Choroid plexus epithelial cell (primary cell): ENCODE measurements at regions not wholly inside any gene's neighbourhood (a gene's known extent, or its start where the extent isn't known, plus 50 kb on each side); places are given as distances from the start of the nearest gene placed in this dataset.

Experiments used
- DNase-seq: peaks from one replicate; pipeline ENCODE4 v3.0.0-alpha.2; 2010; ENCODE audit warnings: low read depth
- H3K4me3 ChIP-seq: 2 replicates; pipeline ENCODE4 v1.5.1; 2011; ENCODE audit warnings: low read depth, mild to moderate bottlenecking, control low read depth, low read length, moderate library complexity
- CTCF ChIP-seq: conservative IDR thresholded peaks from 2 replicates; pipeline ENCODE4 v1.5.1; 2011; ENCODE audit warnings: low read depth, mild to moderate bottlenecking, control low read depth, inconsistent platforms, low read length, moderate library complexity

- no peak overlapping the region for H3K4me3 ChIP-seq
- DNase-seq, result no peak
- TF ChIP-seq CTCF, result no peak
These were observed 100.2 kb downstream of the FGF9 start for GRCh38 chr13:21771075-21771474.

- TF ChIP-seq CTCF, result no peak
- no peak for DNase-seq
- no peak overlapping the region for H3K4me3 ChIP-seq
These were observed 106.3 kb downstream of the FGF9 start for GRCh38 chr13:21777166-21777565.

- H3K4me3 ChIP-seq, result no peak overlapping the region
- DNase-seq, result no peak
- TF ChIP-seq CTCF, result no peak
These were observed 106.9 kb downstream of the FGF9 start for GRCh38 chr13:21777813-21778212.

GRCh38 chr13:21782736-21783135, 111.9 kb downstream of the FGF9 start:
- no peak overlapping the region for H3K4me3 ChIP-seq
- no peak for TF ChIP-seq CTCF
- no peak for DNase-seq

- no peak overlapping the region for H3K4me3 ChIP-seq
- DNase-seq, result no peak
These were observed 115.1 kb downstream of the FGF9 start for GRCh38 chr13:21785990-21786389.

GRCh38 chr13:21796066-21796465, 125.2 kb downstream of the FGF9 start:
- TF ChIP-seq CTCF, result no peak
- no peak for DNase-seq
- H3K4me3 ChIP-seq, result no peak overlapping the region

More at GRCh38 chr13:21785990-21786389, 115.1 kb downstream of the FGF9 start:
- no peak for TF ChIP-seq CTCF

- no peak for DNase-seq
- TF ChIP-seq CTCF, result no peak
- H3K4me3 ChIP-seq, result no peak overlapping the region
These were observed 126.1 kb downstream of the FGF9 start for GRCh38 chr13:21796775-21797514.
